ENCODE measurements at regions not wholly inside any gene's neighbourhood (a gene's known extent, or its start where the extent isn't known, plus 50 kb on each side); places are given as distances from the start of the nearest gene placed in this dataset.

DNA sequence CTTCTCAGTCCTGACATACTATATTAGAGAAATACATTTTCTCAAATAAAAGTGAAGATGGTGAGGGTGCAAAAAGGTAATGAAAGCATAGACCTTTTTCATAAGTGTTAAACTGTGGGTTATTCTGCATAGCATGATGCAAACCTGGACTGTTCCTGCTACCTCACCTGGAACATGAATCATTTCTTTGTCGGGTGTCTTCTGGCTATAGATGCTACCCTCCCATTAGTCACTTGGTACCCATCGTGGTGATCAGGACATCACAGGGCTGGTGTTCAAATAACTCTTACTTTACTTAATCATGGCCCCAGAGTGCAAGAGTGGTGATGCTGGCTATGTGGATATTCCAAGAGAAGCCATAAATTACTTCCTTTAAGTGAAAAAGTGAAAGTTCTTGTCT is 264.7 kb upstream of the AGA start:
- TF ChIP-seq, protein P1, sequence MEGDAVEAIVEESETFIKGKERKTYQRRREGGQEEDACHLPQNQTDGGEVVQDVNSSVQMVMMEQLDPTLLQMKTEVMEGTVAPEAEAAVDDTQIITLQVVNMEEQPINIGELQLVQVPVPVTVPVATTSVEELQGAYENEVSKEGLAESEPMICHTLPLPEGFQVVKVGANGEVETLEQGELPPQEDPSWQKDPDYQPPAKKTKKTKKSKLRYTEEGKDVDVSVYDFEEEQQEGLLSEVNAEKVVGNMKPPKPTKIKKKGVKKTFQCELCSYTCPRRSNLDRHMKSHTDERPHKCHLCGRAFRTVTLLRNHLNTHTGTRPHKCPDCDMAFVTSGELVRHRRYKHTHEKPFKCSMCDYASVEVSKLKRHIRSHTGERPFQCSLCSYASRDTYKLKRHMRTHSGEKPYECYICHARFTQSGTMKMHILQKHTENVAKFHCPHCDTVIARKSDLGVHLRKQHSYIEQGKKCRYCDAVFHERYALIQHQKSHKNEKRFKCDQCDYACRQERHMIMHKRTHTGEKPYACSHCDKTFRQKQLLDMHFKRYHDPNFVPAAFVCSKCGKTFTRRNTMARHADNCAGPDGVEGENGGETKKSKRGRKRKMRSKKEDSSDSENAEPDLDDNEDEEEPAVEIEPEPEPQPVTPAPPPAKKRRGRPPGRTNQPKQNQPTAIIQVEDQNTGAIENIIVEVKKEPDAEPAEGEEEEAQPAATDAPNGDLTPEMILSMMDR (IDR thresholded peaks at IDR 0.05; ENCODE audit: borderline replicate concordance, extremely low read depth, low read length, poor library complexity, severe bottlenecking) = no peak
- no peak for TF ChIP-seq EZH2 (IDR thresholded peaks at IDR 0.05; ENCODE audit: borderline replicate concordance, low read depth, low read length, severe bottlenecking)
